WTC11 (cell line): ENCODE measurements at regions not wholly inside any gene's neighbourhood (a gene's known extent, or its start where the extent isn't known, plus 50 kb on each side); places are given as distances from the start of the nearest gene placed in this dataset.

Experiments
- ATAC-seq: fragments of 200-7000 bp; cut with Tn5 transposase; 2 replicates; pipeline ENCODE4 v1.10.0; 2021; ENCODE audit warnings: mild to moderate bottlenecking, moderate library complexity
- CTCF ChIA-PET: fragments of 300-600 bp; sonication (Branson Sonifier 250); formaldehyde crosslinking; loops from one replicate; lab custom pipeline; 2021; ENCODE audit warnings: antibody characterized with exemption; lab: Charles Lee
- POLR2A ChIA-PET: fragments of 350-600 bp; sonication (Branson Sonifier 250); formaldehyde crosslinking; loops from one replicate; lab custom pipeline; 2021; ENCODE audit warnings: antibody characterized with exemption; lab: Charles Lee
- DNase-seq: peaks from one replicate; pipeline ENCODE4 v3.0.0; 2021; ENCODE audit warnings: low spot score
- H3K27ac Mint-ChIP-seq: 2 replicates; pipeline ENCODE4 v1.8.0; 2021; ENCODE audit warnings: mixed read lengths
- H3K27me3 Mint-ChIP-seq: 2 replicates; pipeline ENCODE4 v1.8.0; 2021; ENCODE audit warnings: low read depth, mild to moderate bottlenecking, moderate library complexity, mixed read lengths
- H3K36me3 Mint-ChIP-seq: 2 replicates; pipeline ENCODE4 v1.8.0; 2021; ENCODE audit warnings: mixed read lengths
- H3K4me1 Mint-ChIP-seq: 2 replicates; pipeline ENCODE4 v1.8.0; 2022; ENCODE audit warnings: mixed read lengths
- H3K4me3 Mint-ChIP-seq: 2 replicates; pipeline ENCODE4 v1.8.0; 2021; ENCODE audit warnings: mild to moderate bottlenecking, moderate library complexity, mixed read lengths
- H3K9me3 Mint-ChIP-seq: 2 replicates; pipeline ENCODE4 v1.8.0; 2021; ENCODE audit warnings: mixed read lengths
- AFF4 ChIP-seq: sonication (generic); formaldehyde crosslinking; IDR thresholded peaks from 2 replicates; pipeline ENCODE4 v1.8.1; 2023; ENCODE audit warnings: mild to moderate bottlenecking, missing genetic modification reagents, borderline replicate concordance
- ATF1 ChIP-seq: sonication (generic); formaldehyde crosslinking; IDR thresholded peaks from 2 replicates; pipeline ENCODE4 v1.8.1; 2023; ENCODE audit warnings: mild to moderate bottlenecking, moderate library complexity, missing genetic modification reagents
- E2F1 ChIP-seq: sonication (generic); formaldehyde crosslinking; IDR thresholded peaks from 2 replicates; pipeline ENCODE4 v1.8.0; 2022; ENCODE audit warnings: mild to moderate bottlenecking, missing genetic modification reagents
- ELF4 ChIP-seq: sonication (generic); formaldehyde crosslinking; IDR thresholded peaks from 2 replicates; pipeline ENCODE4 v1.8.1; 2022; ENCODE audit warnings: low read depth, mild to moderate bottlenecking, moderate library complexity, missing genetic modification reagents
- ERG ChIP-seq: fragments of 250-450 bp; sonication (Bioruptor Pico); IDR thresholded peaks from 2 replicates; pipeline ENCODE4 v1.8.0; 2021; ENCODE audit warnings: mild to moderate bottlenecking
- ETV6 ChIP-seq: sonication (generic); formaldehyde crosslinking; IDR thresholded peaks from 2 replicates; pipeline ENCODE4 v1.8.1; 2022; ENCODE audit warnings: mild to moderate bottlenecking, missing genetic modification reagents
- HMGA2 ChIP-seq: fragments of 250-450 bp; sonication (Bioruptor Pico); IDR thresholded peaks from 2 replicates; pipeline ENCODE4 v1.4.0; 2021; ENCODE audit warnings: mild to moderate bottlenecking, moderate library complexity
- HMGXB4 ChIP-seq: sonication (generic); formaldehyde crosslinking; IDR thresholded peaks from 2 replicates; pipeline ENCODE4 v1.8.1; 2023; ENCODE audit warnings: mild to moderate bottlenecking, moderate library complexity, missing genetic modification reagents
- IRF1 ChIP-seq: sonication (generic); formaldehyde crosslinking; IDR thresholded peaks from 2 replicates; pipeline ENCODE4 v1.8.0; 2023; ENCODE audit warnings: missing genetic modification reagents
- MXD4 ChIP-seq: fragments of 250-450 bp; sonication (Bioruptor Pico); IDR thresholded peaks from 2 replicates; pipeline ENCODE4 v1.8.0; 2021; ENCODE audit warnings: mild to moderate bottlenecking, moderate library complexity, borderline replicate concordance
- NFATC4 ChIP-seq: fragments of 250-450 bp; sonication (Bioruptor Pico); IDR thresholded peaks from 2 replicates; pipeline ENCODE4 v1.9.0; 2021; ENCODE audit warnings: mild to moderate bottlenecking
- NFYB ChIP-seq: sonication (generic); formaldehyde crosslinking; conservative IDR thresholded peaks from 2 replicates; pipeline ENCODE4 v1.8.0; 2022; ENCODE audit warnings: low read depth, missing genetic modification reagents
- NR2C2 ChIP-seq: sonication (generic); formaldehyde crosslinking; IDR thresholded peaks from 2 replicates; pipeline ENCODE4 v1.8.0; 2022; ENCODE audit warnings: mild to moderate bottlenecking, missing genetic modification reagents
- PREB ChIP-seq: sonication (generic); formaldehyde crosslinking; IDR thresholded peaks from 2 replicates; pipeline ENCODE4 v1.8.1; 2022; ENCODE audit warnings: mild to moderate bottlenecking, missing genetic modification reagents, moderate library complexity, borderline replicate concordance
- RELA ChIP-seq: sonication (generic); formaldehyde crosslinking; IDR thresholded peaks from 2 replicates; pipeline ENCODE4 v1.8.1; 2022; ENCODE audit warnings: missing genetic modification reagents, mild to moderate bottlenecking, borderline replicate concordance
- ZNF263 ChIP-seq: sonication (generic); formaldehyde crosslinking; IDR thresholded peaks from 2 replicates; pipeline ENCODE4 v1.8.1; 2022; ENCODE audit warnings: low read depth, mild to moderate bottlenecking, moderate library complexity, missing genetic modification reagents
- ZNF416 ChIP-seq: fragments of 250-450 bp; sonication (Bioruptor Pico); IDR thresholded peaks from 2 replicates; pipeline ENCODE4 v1.9.0; 2021; ENCODE audit warnings: mild to moderate bottlenecking, inconsistent platforms
- TF ChIP-seq, protein P1 (sequence below): sonication (generic); formaldehyde crosslinking; IDR thresholded peaks from 2 replicates; pipeline ENCODE4 v1.8.1; 2022; ENCODE audit warnings: missing genetic modification reagents, borderline replicate concordance
- TF ChIP-seq, protein P2 (sequence below): fragments of 250-450 bp; sonication (Bioruptor Pico); IDR thresholded peaks from 2 replicates; pipeline ENCODE4 v1.9.0; 2021; ENCODE audit warnings: mild to moderate bottlenecking
- TF ChIP-seq, protein P3 (sequence below): fragments of 250-450 bp; sonication (Bioruptor Pico); IDR thresholded peaks from 2 replicates; pipeline ENCODE4 v2.1.2; 2022; ENCODE audit warnings: mild to moderate bottlenecking, moderate library complexity

DNA sequence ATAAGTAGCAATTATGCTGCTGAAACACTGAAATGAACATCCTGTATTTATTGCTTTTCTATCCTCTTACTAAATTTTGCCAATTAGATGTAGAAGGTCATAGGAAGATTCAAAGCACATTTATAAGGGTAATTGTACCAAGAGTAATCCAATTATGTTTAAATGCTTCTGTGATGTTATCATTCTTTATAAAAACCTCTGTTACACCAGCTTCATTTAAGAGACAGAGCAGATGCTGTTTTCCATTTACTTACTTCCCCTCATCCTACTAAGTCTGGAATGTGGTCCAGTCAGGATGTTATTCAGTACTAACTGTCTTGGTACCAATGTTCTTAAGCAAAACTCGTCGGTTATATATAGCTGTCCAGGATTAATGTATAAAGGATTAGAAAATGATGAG, 539.6 kb downstream of the PDHA2 start:
- ATAC-seq (no peak), DNase-seq (no peak)
- Mint-ChIP-seq H3K27me3 (peaks cover 3% of the 10 kb centered on the region; the same call in 1 of the 2 replicates), H3K4me3 (no peak overlapping the region), H3K36me3 (peaks cover 26% of the 10 kb centered on the region), H3K4me1 (no peaks in the 10 kb centered on the region), H3K9me3 (peaks cover 27% of the 10 kb centered on the region), H3K27ac (no peak overlapping the region)
- POLR2A ChIA-PET: no interaction called here
- TF ChIP-seq ETV6 (CRISPR knock-in tag) (no peak), IRF1 (no peak), RELA (no peak), PREB (no peak), ZNF416 (CRISPR knock-in tag) (no peak), ELF4 (CRISPR knock-in tag) (no peak), ERG (CRISPR knock-in tag) (no peak), HMGXB4 (CRISPR knock-in tag) (no peak), ZNF263 (CRISPR knock-in tag) (no peak), NFATC4 (CRISPR knock-in tag) (no peak), NR2C2 (CRISPR knock-in tag) (no peak), E2F1 (CRISPR knock-in tag) (no peak), ATF1 (CRISPR knock-in tag) (no peak)
- TF ChIP-seq, protein P1, sequence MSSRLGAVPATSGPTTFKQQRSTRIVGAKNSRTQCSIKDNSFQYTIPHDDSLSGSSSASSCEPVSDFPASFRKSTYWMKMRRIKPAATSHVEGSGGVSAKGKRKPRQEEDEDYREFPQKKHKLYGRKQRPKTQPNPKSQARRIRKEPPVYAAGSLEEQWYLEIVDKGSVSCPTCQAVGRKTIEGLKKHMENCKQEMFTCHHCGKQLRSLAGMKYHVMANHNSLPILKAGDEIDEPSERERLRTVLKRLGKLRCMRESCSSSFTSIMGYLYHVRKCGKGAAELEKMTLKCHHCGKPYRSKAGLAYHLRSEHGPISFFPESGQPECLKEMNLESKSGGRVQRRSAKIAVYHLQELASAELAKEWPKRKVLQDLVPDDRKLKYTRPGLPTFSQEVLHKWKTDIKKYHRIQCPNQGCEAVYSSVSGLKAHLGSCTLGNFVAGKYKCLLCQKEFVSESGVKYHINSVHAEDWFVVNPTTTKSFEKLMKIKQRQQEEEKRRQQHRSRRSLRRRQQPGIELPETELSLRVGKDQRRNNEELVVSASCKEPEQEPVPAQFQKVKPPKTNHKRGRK (CRISPR knock-in tag): no peak
- CTCF ChIA-PET: no interaction called here

DNA sequence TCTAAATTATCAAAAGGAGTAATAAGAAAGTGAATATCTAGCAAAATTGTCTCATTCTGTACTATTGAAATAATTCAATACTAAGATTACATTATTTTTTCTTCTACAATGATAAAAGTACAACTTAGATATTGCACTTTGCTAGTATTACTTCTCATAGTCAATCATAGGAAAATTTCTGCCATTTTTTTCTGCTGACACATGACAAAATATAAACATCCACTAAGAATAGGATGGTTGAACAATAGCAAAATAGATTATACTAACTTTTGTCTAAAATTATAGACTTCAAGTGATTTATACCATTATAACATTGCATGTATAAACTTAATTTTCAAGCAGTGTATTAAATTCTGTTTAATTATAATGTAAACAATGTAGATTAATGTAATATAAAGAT, 540.2 kb downstream of the PDHA2 start:
- ChIA-PET CTCF (no interaction called here), POLR2A (no interaction called here)
- H3K36me3 Mint-ChIP-seq: peaks cover 26% of the 10 kb centered on the region
- ATAC-seq (no peak), DNase-seq (no peak)
- no peak overlapping the region for H3K4me3 Mint-ChIP-seq
- peaks cover 27% of the 10 kb centered on the region for H3K9me3 Mint-ChIP-seq
- H3K27ac Mint-ChIP-seq: no peak overlapping the region
- H3K4me1 Mint-ChIP-seq: no peaks in the 10 kb centered on the region
- peaks cover 3% of the 10 kb centered on the region; the same call in 1 of the 2 replicates for H3K27me3 Mint-ChIP-seq
- TF ChIP-seq HMGA2 (CRISPR knock-in tag) (no peak), MXD4 (CRISPR knock-in tag) (no peak), AFF4 (no peak), NFYB (CRISPR knock-in tag) (no peak)
- TF ChIP-seq, protein P2, sequence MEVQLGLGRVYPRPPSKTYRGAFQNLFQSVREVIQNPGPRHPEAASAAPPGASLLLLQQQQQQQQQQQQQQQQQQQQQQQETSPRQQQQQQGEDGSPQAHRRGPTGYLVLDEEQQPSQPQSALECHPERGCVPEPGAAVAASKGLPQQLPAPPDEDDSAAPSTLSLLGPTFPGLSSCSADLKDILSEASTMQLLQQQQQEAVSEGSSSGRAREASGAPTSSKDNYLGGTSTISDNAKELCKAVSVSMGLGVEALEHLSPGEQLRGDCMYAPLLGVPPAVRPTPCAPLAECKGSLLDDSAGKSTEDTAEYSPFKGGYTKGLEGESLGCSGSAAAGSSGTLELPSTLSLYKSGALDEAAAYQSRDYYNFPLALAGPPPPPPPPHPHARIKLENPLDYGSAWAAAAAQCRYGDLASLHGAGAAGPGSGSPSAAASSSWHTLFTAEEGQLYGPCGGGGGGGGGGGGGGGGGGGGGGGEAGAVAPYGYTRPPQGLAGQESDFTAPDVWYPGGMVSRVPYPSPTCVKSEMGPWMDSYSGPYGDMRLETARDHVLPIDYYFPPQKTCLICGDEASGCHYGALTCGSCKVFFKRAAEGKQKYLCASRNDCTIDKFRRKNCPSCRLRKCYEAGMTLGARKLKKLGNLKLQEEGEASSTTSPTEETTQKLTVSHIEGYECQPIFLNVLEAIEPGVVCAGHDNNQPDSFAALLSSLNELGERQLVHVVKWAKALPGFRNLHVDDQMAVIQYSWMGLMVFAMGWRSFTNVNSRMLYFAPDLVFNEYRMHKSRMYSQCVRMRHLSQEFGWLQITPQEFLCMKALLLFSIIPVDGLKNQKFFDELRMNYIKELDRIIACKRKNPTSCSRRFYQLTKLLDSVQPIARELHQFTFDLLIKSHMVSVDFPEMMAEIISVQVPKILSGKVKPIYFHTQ (CRISPR knock-in tag): no peak
- TF ChIP-seq, protein P3, sequence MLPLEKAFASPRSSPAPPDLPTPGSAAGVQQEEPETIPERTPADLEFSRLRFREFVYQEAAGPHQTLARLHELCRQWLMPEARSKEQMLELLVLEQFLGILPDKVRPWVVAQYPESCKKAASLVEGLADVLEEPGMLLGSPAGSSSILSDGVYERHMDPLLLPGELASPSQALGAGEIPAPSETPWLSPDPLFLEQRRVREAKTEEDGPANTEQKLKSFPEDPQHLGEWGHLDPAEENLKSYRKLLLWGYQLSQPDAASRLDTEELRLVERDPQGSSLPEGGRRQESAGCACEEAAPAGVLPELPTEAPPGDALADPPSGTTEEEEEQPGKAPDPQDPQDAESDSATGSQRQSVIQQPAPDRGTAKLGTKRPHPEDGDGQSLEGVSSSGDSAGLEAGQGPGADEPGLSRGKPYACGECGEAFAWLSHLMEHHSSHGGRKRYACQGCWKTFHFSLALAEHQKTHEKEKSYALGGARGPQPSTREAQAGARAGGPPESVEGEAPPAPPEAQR (CRISPR knock-in tag): no peak
